BLaER1 treated with 17β-estradiol and CSF1 and Interleukin-3, amounts not matched to agents 10 nM and 100 nM (cell line): ENCODE measurements at regions not wholly inside any gene's neighbourhood (a gene's known extent, or its start where the extent isn't known, plus 50 kb on each side); places are given as distances from the start of the nearest gene placed in this dataset.
A peak's percentile ranks its signal among the peaks of the same experiment; 100 is the strongest.

Experiments used
- H3K27ac ChIP-seq, 11 experiments: shearing (Covaris generic); formaldehyde crosslinking; 2 replicates each; pipeline ENCODE4 v1.8.1; 2022
- H3K27me3 ChIP-seq, 11 experiments: shearing (Covaris generic); formaldehyde crosslinking; 2 replicates each; pipeline ENCODE4 v1.8.1; 2022
- H3K36me3 ChIP-seq, 11 experiments: shearing (Covaris generic); formaldehyde crosslinking; 2 replicates each; pipeline ENCODE4 v1.8.1; 2022
- H3K4me1 ChIP-seq, 10 experiments: shearing (Covaris generic); formaldehyde crosslinking; 2 replicates each; pipeline ENCODE4 v1.8.1; 2022
- H3K4me2 ChIP-seq, 11 experiments: shearing (Covaris generic); formaldehyde crosslinking; 2 replicates each; pipeline ENCODE4 v1.8.1; 2022
- H3K4me3 ChIP-seq, 10 experiments: shearing (Covaris generic); formaldehyde crosslinking; 2 replicates each; pipeline ENCODE4 v1.8.1; 2022
- H3K9ac ChIP-seq, 11 experiments: shearing (Covaris generic); formaldehyde crosslinking; 2 replicates each; pipeline ENCODE4 v1.8.1; 2022
- H3K9me3 ChIP-seq, 11 experiments: shearing (Covaris generic); formaldehyde crosslinking; replicated peaks in 1 of 11; 2 replicates each; pipeline ENCODE4 v1.8.1; 2022
- H4K20me1 ChIP-seq, 11 experiments: shearing (Covaris generic); formaldehyde crosslinking; 2 replicates each; pipeline ENCODE4 v1.8.1; 2022
- Cebpa-rat ChIP-seq, 11 experiments: shearing (Covaris generic); IDR thresholded peaks; 2 replicates each; pipeline ENCODE4 v1.8.1; 2022

DNA sequence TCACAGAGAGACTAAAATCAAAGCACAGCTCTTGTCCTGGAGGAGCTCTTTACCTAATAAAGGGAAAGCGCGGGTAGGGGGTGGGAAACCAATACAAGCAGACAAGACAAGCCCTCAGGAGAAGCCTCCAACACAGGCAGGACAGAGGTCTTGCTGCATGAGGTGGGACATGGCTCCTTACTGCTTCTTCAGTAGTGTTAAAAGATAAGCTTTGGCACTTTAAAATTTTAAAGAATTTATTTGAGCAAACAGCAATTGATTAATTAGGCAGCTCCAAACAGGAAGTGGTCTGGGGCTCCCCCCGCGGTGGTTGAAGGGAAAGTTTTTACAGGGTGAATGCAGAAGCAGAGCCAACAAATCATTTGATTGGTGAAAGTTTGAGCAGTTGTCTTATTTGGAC is 50.3 kb upstream of the MACC1 start:
- Histone ChIP-seq H3K27ac (no peak overlapping the region), H3K4me3 (no peak overlapping the region), H3K36me3 (no peaks in the 10 kb centered on the region), H3K9me3 (peaks cover 0 to 5% (median 0%) of the 10 kb centered on the region in 11 experiments; a peak in 2 of 22 replicates), H4K20me1 (no peaks in the 10 kb centered on the region), H3K4me1 (no peaks in the 10 kb centered on the region), H3K27me3 (no peaks in the 10 kb centered on the region), H3K4me2 (peak overlapping the region in 1 of 11 experiments; percentile 39; a peak in 1 of 22 replicates), H3K9ac (no peak overlapping the region)
- no peak for TF ChIP-seq Cebpa-rat (IDR thresholded peaks at IDR 0.05)

DNA sequence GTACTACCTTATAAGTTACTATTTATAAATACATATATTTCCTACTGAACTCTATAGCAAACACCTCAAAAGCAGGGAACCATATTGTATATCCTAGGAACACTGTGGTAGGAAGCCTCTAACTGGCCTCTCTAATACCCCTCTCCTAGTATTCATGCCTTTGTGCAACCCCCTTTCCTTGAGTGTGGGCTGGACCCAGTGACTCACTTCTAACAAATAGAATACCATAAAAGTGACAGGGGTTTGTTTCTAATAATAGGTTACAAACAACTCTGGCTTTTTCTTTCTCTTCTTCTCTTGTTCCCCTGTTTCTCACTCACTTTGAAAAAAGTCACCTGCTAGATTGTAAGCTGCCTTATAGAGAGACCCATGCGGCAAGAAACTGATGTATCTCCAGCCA is 51.6 kb upstream of the MACC1 start:
- H3K27me3 ChIP-seq: no peaks in the 10 kb centered on the region
- H3K4me2 ChIP-seq: no peak overlapping the region
- TF ChIP-seq Cebpa-rat (IDR thresholded peaks at IDR 0.05): no peak
- no peaks in the 10 kb centered on the region for H4K20me1 ChIP-seq
- no peak overlapping the region for H3K9ac ChIP-seq
- H3K36me3 ChIP-seq: no peaks in the 10 kb centered on the region
- H3K27ac ChIP-seq: no peak overlapping the region
- peaks cover 0 to 5% (median 0%) of the 10 kb centered on the region in 11 experiments; a peak in 2 of 22 replicates for H3K9me3 ChIP-seq
- no peak overlapping the region for H3K4me3 ChIP-seq
- H3K4me1 ChIP-seq: no peaks in the 10 kb centered on the region

- Histone ChIP-seq H3K27ac (no peak overlapping the region), H3K9ac (no peak overlapping the region), H3K4me1 (no peaks in the 10 kb centered on the region), H3K9me3 (peaks cover 0 to 5% (median 0%) of the 10 kb centered on the region in 11 experiments; a peak in 2 of 22 replicates), H4K20me1 (no peaks in the 10 kb centered on the region), H3K4me2 (no peak overlapping the region), H3K4me3 (no peak overlapping the region), H3K27me3 (no peaks in the 10 kb centered on the region), H3K36me3 (no peaks in the 10 kb centered on the region)
- TF ChIP-seq Cebpa-rat (IDR thresholded peaks at IDR 0.05): no peak
These were observed 52.5 kb upstream of the MACC1 start for GRCh38 chr7:20269726-20270125.

DNA sequence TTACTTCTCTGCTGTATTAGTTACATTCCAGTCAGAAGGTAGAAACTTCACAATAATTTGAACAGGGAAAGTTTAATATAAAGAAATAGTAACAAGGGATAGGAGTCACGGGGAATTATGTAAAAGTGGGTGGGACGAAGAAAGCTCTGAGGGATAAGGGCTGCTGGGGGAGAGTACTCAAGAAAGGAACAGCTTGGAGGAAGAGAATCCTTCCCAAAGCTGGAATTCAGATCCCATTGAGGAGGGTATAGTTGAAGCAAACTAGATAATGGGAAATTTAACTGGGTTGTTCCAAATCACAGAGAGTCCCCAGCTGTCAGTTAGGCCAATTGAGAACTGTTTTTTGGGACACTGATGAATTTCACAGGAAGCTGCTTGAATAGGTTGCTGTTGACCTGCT is 53.2 kb upstream of the MACC1 start:
- no peak overlapping the region for H3K4me2 ChIP-seq
- no peak for TF ChIP-seq Cebpa-rat (IDR thresholded peaks at IDR 0.05)
- no peak overlapping the region for H3K4me3 ChIP-seq
- H3K9ac ChIP-seq: no peak overlapping the region
- peaks cover 0 to 5% (median 0%) of the 10 kb centered on the region in 11 experiments; a peak in 2 of 22 replicates for H3K9me3 ChIP-seq
- H4K20me1 ChIP-seq: no peaks in the 10 kb centered on the region
- no peak overlapping the region for H3K27ac ChIP-seq
- no peaks in the 10 kb centered on the region for H3K36me3 ChIP-seq
- H3K4me1 ChIP-seq: no peaks in the 10 kb centered on the region
- no peaks in the 10 kb centered on the region for H3K27me3 ChIP-seq

- no peak overlapping the region for H3K27ac ChIP-seq
- peaks cover 0 to 5% (median 0%) of the 10 kb centered on the region in 11 experiments; a peak in 2 of 22 replicates for H3K9me3 ChIP-seq
- H3K27me3 ChIP-seq: no peaks in the 10 kb centered on the region
- no peaks in the 10 kb centered on the region for H4K20me1 ChIP-seq
- H3K4me1 ChIP-seq: no peaks in the 10 kb centered on the region
- H3K36me3 ChIP-seq: no peaks in the 10 kb centered on the region
- H3K4me2 ChIP-seq: no peak overlapping the region
- no peak for TF ChIP-seq Cebpa-rat (IDR thresholded peaks at IDR 0.05)
- H3K4me3 ChIP-seq: no peak overlapping the region
- no peak overlapping the region for H3K9ac ChIP-seq
These were observed 53.7 kb upstream of the MACC1 start for GRCh38 chr7:20270867-20271266.

GRCh38 chr7:20275637-20276036 is 55.1 kb upstream of the ITGB8 start:
- Histone ChIP-seq H3K36me3 (no peaks in the 10 kb centered on the region), H4K20me1 (no peaks in the 10 kb centered on the region), H3K27me3 (no peaks in the 10 kb centered on the region), H3K4me2 (no peak overlapping the region), H3K9me3 (no peaks in the 10 kb centered on the region), H3K4me3 (no peak overlapping the region), H3K27ac (no peak overlapping the region), H3K4me1 (no peaks in the 10 kb centered on the region), H3K9ac (no peak overlapping the region)
- no peak for TF ChIP-seq Cebpa-rat (IDR thresholded peaks at IDR 0.05)

- no peaks in the 10 kb centered on the region for H3K9me3 ChIP-seq
- no peak for TF ChIP-seq Cebpa-rat (IDR thresholded peaks at IDR 0.05)
- no peaks in the 10 kb centered on the region for H3K4me1 ChIP-seq
- no peaks in the 10 kb centered on the region for H3K27me3 ChIP-seq
- no peaks in the 10 kb centered on the region for H3K36me3 ChIP-seq
- no peak overlapping the region for H3K4me2 ChIP-seq
- no peak overlapping the region for H3K9ac ChIP-seq
- H3K27ac ChIP-seq: no peak overlapping the region
- no peaks in the 10 kb centered on the region for H4K20me1 ChIP-seq
- H3K4me3 ChIP-seq: no peak overlapping the region
These were observed 53.8 kb upstream of the ITGB8 start for GRCh38 chr7:20276705-20277472.

DNA sequence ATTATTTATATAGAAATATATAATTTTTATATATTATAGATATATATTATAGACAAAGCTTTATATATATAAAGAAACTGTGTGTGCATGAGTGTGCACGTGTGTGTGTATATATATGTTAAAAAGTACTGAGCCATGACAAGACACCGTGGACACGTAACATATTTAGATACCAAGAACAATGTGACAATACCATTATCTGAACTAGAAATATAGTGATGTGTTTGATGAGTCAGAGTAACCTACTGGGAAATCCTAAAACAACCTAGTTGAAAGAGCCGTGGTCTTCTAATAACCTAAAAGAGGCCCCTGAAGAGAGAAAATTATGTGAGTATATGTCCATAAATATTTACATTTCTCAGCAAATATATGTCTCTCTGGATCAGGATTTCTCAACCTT is 50.7 kb upstream of the ITGB8 start:
- Histone ChIP-seq H3K4me2 (no peak overlapping the region), H3K36me3 (no peaks in the 10 kb centered on the region), H3K27ac (no peak overlapping the region), H3K27me3 (no peaks in the 10 kb centered on the region), H3K9me3 (no peaks in the 10 kb centered on the region), H3K4me1 (no peaks in the 10 kb centered on the region), H3K9ac (no peak overlapping the region), H4K20me1 (no peaks in the 10 kb centered on the region), H3K4me3 (no peak overlapping the region)
- no peak for TF ChIP-seq Cebpa-rat (IDR thresholded peaks at IDR 0.05)

DNA sequence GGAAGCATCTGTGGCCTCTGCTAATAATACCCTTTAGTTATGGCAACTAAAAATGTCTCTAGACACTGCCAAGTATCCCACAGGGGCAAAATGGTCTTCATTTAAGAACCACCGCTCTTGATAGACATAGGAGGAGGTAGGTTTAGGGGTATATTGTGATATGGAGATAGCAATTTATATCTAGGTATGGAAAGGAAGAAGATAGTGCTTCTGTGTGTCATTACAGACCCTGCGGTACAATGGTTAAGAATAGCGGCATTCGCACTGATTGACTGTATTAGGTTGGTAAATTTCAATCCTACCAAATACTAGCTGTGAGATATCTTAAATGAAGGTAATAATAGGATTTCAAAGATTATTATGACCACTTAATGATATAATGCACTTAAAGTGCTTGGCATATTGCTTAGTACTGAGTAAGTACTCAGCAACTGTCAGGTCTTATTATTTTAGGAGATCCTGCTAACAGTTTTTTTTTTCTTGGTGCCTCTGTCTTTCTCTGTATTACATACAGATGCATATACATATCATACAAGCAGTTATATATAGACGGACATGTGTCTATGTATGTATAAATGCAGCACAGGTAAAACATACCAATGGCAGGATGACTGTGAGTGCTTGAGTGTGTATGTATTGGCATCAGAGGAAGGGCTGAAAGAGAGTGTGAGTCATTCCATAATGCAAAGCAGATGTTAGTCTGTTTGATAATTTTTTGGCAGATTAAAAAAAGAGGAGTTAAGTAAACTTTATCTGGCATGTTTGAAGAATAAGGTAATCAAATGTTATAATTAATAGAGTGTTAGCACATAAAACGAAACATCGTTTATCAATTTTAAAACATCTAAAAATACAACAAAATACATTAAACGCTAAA is 50.0 kb upstream of the ITGB8 start:
- no peaks in the 10 kb centered on the region for H3K27me3 ChIP-seq
- H3K36me3 ChIP-seq: no peaks in the 10 kb centered on the region
- no peaks in the 10 kb centered on the region for H3K9me3 ChIP-seq
- no peak overlapping the region for H3K9ac ChIP-seq
- H3K4me3 ChIP-seq: no peak overlapping the region
- H3K27ac ChIP-seq: no peak overlapping the region
- H3K4me1 ChIP-seq: no peaks in the 10 kb centered on the region
- no peaks in the 10 kb centered on the region for H4K20me1 ChIP-seq
- H3K4me2 ChIP-seq: no peak overlapping the region
- TF ChIP-seq Cebpa-rat (IDR thresholded peaks at IDR 0.05): no peak
